ENCODE measurements at regions not wholly inside any gene's neighbourhood (a gene's known extent, or its start where the extent isn't known, plus 50 kb on each side); places are given as distances from the start of the nearest gene placed in this dataset.

DNA sequence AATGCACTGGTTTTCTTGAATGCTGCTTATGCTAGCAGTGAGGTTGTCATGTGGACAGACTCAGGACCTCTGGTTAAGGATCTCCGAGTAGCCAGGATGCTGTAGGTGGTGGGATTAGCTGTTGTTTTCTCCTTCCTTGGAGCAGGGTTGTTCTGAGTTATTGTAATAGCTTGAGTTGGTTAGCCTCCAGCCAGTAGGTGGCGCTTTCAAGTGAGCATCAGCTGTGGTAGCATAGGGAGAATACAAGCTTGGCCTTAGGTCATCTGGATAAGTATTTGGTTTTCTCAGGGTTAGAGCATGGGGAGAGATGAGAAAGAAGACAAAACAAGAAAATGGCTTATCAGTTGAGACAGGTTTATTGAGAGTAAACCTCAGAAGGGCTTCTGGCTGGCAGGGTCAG is 299.7 kb upstream of the FBXO33 start:
- TF ChIP-seq, protein P1, sequence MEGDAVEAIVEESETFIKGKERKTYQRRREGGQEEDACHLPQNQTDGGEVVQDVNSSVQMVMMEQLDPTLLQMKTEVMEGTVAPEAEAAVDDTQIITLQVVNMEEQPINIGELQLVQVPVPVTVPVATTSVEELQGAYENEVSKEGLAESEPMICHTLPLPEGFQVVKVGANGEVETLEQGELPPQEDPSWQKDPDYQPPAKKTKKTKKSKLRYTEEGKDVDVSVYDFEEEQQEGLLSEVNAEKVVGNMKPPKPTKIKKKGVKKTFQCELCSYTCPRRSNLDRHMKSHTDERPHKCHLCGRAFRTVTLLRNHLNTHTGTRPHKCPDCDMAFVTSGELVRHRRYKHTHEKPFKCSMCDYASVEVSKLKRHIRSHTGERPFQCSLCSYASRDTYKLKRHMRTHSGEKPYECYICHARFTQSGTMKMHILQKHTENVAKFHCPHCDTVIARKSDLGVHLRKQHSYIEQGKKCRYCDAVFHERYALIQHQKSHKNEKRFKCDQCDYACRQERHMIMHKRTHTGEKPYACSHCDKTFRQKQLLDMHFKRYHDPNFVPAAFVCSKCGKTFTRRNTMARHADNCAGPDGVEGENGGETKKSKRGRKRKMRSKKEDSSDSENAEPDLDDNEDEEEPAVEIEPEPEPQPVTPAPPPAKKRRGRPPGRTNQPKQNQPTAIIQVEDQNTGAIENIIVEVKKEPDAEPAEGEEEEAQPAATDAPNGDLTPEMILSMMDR (IDR thresholded peaks at IDR 0.05; ENCODE audit: insufficient read depth, low read length, poor library complexity, severe bottlenecking), result peak; percentile 58
- no peak for TF ChIP-seq EZH2phosphoT487 (conservative IDR thresholded peaks at IDR 0.05; ENCODE audit: low read length)
